Activated naive CD8-positive, alpha-beta T cell treated with anti-CD3 and anti-CD28 coated beads for 36 hours (primary cell): ENCODE measurements at regions not wholly inside any gene's neighbourhood (a gene's known extent, or its start where the extent isn't known, plus 50 kb on each side); places are given as distances from the start of the nearest gene placed in this dataset.
"Not testable (repeated sequence)": the region's sequence is repeated elsewhere in the genome, so short reads cannot be mapped to it uniquely, and the experiment has no call there.

Experiments
- DNase-seq: peaks from one replicate; pipeline ENCODE4 v3.0.0; 2021
- H3K27ac Mint-ChIP-seq: one replicate; pipeline ENCODE4 v1.8.0; 2022; ENCODE audit warnings: mild to moderate bottlenecking, moderate library complexity, mixed read lengths
- H3K27me3 Mint-ChIP-seq: one replicate; pipeline ENCODE4 v1.8.0; 2022; ENCODE audit warnings: mild to moderate bottlenecking, mixed read lengths
- H3K36me3 Mint-ChIP-seq: one replicate; pipeline ENCODE4 v1.8.0; 2021; ENCODE audit warnings: mild to moderate bottlenecking, mixed read lengths
- H3K4me1 Mint-ChIP-seq: one replicate; pipeline ENCODE4 v1.8.0; 2021; ENCODE audit warnings: mixed read lengths
- H3K4me3 Mint-ChIP-seq: one replicate; pipeline ENCODE4 v1.8.0; 2022; ENCODE audit warnings: mild to moderate bottlenecking, moderate library complexity, mixed read lengths
- H3K9me3 Mint-ChIP-seq: one replicate; pipeline ENCODE4 v1.8.0; 2022; ENCODE audit warnings: mixed read lengths

DNA sequence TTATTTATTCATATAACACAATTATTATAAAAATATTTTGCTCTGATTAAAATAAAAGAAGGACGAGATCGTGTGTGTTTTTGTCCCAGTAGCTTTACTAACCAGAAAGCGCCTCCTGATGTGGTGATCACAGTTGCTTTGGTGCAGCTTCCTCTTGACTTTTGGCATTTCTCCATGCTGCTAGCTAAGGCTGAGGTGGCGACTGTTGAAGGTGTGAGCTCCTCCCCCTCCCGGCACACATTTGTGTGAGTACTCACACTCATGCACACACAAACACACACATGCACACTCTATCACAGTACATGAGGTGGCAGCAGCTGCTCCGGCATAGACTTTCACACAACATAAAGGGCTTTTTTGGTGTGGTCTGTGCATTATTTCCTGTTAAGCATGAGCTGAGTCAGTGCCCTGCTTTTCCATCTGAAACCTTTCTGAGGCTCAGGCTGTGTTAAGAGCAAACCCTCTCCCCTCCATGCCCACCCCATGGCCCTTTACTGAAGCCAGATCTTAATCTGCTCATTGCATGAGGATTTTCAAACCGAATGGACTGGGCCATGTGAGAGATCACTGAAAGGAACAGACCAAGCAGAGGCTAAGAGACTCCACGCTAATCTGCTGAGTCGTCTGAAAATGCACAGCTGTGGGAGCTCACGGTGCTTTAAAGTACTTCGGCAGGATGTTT is 53.3 kb downstream of the FOXD4L1 start:
- H3K36me3 Mint-ChIP-seq, H3K9me3 Mint-ChIP-seq, H3K27me3 Mint-ChIP-seq, H3K4me1 Mint-ChIP-seq: not testable (repeated sequence)
- peak overlapping the region; percentile 68 for H3K27ac Mint-ChIP-seq
- DNase-seq: peak; percentile 52
- peak overlapping the region; percentile 65 for H3K4me3 Mint-ChIP-seq

GRCh38 chr2:113559820-113560219 is 61.4 kb downstream of the FOXD4L1 start:
- not testable (repeated sequence) for H3K36me3 Mint-ChIP-seq, H3K9me3 Mint-ChIP-seq, H3K27ac Mint-ChIP-seq, H3K4me1 Mint-ChIP-seq, H3K27me3 Mint-ChIP-seq, H3K4me3 Mint-ChIP-seq, DNase-seq

GRCh38 chr2:113562662-113563061 is 64.2 kb downstream of the FOXD4L1 start:
- H3K36me3 Mint-ChIP-seq: not testable (repeated sequence)

DNA sequence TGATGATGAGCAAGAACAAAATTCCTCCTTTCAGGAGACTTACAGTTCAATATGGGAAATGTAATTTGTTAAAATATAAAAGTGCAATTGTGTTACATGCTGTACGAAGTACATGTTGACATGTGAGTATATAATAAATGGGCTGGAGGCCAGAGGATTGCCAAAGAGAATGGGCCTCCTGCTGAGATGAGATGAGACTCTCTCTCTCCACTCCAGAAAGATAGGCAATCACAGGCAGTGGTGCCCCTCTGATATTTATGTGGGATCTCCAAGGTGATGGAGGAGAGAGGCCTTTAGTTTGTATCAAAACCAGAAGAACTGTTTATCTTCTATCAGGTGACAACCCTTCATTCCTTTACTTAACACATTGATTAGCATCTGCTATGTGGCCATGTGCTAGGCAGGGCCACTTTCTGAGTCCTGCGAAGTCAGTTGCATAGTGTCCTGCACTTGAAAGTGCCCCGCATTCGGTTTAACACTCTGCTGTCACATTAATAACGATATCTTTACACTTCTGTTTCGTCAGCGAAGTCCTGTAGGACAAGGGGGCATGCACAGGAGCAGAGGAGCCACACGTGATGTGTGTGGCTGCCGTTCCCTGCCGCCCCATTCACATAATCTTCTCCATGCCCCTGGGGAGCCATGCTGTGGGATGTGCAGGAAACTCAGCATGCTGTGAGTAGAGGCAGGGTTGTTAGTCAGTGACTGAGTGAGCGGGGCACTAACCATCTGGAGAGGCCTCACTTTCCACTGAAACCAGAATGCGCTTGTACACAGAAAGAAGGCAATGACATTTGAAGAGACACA is 60.2 kb upstream of the RABL2A start:
- not testable (repeated sequence) for H3K27ac Mint-ChIP-seq, H3K36me3 Mint-ChIP-seq, H3K27me3 Mint-ChIP-seq, H3K4me1 Mint-ChIP-seq, H3K4me3 Mint-ChIP-seq, H3K9me3 Mint-ChIP-seq, DNase-seq

More at GRCh38 chr2:113562662-113563061, 64.2 kb downstream of the FOXD4L1 start:
- not testable (repeated sequence) for DNase-seq, H3K27me3 Mint-ChIP-seq, H3K27ac Mint-ChIP-seq, H3K9me3 Mint-ChIP-seq, H3K4me1 Mint-ChIP-seq, H3K4me3 Mint-ChIP-seq

GRCh38 chr2:113567481-113567849 is 59.6 kb upstream of the RABL2A start:
- DNase-seq, H3K36me3 Mint-ChIP-seq, H3K27me3 Mint-ChIP-seq, H3K9me3 Mint-ChIP-seq, H3K4me3 Mint-ChIP-seq, H3K27ac Mint-ChIP-seq, H3K4me1 Mint-ChIP-seq: not testable (repeated sequence)

DNA sequence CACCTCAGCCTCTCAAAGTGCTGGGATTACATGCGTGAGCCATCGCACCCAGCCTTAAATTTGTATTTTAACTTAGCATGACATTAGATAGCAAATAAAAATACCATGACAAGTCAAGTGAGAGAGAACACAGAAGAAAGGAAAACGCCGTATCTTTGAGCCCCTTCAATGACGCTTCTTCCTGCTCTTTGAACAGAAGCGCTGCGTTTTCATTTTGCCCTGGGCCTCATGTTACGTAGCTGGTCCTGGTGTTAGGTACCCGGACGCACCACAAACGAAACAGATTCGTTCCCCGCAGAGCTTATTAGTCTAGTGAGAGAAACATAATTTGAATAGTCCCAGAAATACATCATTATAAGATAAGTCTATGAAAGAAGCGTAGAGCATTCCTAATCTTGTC is 58.8 kb upstream of the RABL2A start:
- not testable (repeated sequence) for H3K9me3 Mint-ChIP-seq, H3K36me3 Mint-ChIP-seq, H3K27me3 Mint-ChIP-seq, H3K4me3 Mint-ChIP-seq, H3K27ac Mint-ChIP-seq, H3K4me1 Mint-ChIP-seq, DNase-seq

- not testable (repeated sequence) for H3K27me3 Mint-ChIP-seq, H3K9me3 Mint-ChIP-seq, H3K4me1 Mint-ChIP-seq, DNase-seq, H3K27ac Mint-ChIP-seq, H3K4me3 Mint-ChIP-seq, H3K36me3 Mint-ChIP-seq
Measured at GRCh38 chr2:113570082-113570481, 57.0 kb upstream of the RABL2A start.

GRCh38 chr2:113570509-113571009 is 56.5 kb upstream of the RABL2A start:
- H3K36me3 Mint-ChIP-seq, H3K9me3 Mint-ChIP-seq, H3K27ac Mint-ChIP-seq: not testable (repeated sequence)

DNA sequence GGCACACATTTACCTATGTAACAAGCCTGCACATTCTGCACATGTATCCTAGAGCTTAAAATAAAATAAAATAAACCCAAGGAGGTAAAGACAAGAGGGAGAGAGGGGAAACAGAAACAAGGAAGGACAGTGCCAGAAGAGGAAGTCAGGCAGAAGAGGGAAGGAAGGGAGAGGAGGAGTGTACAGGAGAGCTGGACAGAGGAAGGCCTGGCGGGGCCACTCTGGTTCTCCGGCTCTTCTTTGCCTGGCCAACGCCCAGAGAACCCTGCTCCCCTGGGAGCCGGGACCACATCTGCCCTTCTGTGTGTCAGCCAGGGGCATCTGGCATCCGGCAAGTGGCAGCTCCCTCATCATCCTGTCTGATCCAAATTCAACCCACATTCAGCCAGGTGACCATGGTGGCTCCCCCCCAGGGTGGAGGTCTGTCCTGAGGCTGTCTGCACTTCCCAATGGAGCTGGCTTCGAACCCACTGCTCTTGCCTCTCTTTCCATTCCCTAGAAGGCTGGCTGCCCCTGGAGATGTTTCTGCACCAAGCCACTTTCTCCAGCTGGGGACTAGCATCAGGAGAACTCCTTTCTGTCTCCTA is 55.5 kb upstream of the RABL2A start:
- not testable (repeated sequence) for H3K27ac Mint-ChIP-seq, DNase-seq, H3K4me3 Mint-ChIP-seq, H3K4me1 Mint-ChIP-seq, H3K36me3 Mint-ChIP-seq, H3K27me3 Mint-ChIP-seq, H3K9me3 Mint-ChIP-seq

More at GRCh38 chr2:113570509-113571009, 56.5 kb upstream of the RABL2A start:
- H3K4me1 Mint-ChIP-seq, H3K27me3 Mint-ChIP-seq, H3K4me3 Mint-ChIP-seq, DNase-seq: not testable (repeated sequence)

GRCh38 chr2:113575721-113576120 is 51.3 kb upstream of the RABL2A start:
- not testable (repeated sequence) for H3K27me3 Mint-ChIP-seq, DNase-seq, H3K9me3 Mint-ChIP-seq, H3K4me1 Mint-ChIP-seq, H3K4me3 Mint-ChIP-seq, H3K36me3 Mint-ChIP-seq, H3K27ac Mint-ChIP-seq

GRCh38 chr2:113576353-113576752 is 50.7 kb upstream of the RABL2A start:
- not testable (repeated sequence) for H3K27me3 Mint-ChIP-seq, DNase-seq, H3K27ac Mint-ChIP-seq, H3K9me3 Mint-ChIP-seq, H3K4me1 Mint-ChIP-seq, H3K4me3 Mint-ChIP-seq, H3K36me3 Mint-ChIP-seq
